MCF 10A (cell line): ENCODE measurements at regions not wholly inside any gene's neighbourhood (a gene's known extent, or its start where the extent isn't known, plus 50 kb on each side); places are given as distances from the start of the nearest gene placed in this dataset.
"Not testable (repeated sequence)": the region's sequence is repeated elsewhere in the genome, so short reads cannot be mapped to it uniquely, and the experiment has no call there.

Experiments
- BruUV-seq: library from RNA; stranded (reverse); fragments of 400-500 nt; replicated peaks from 2 replicates; lab custom pipeline; 2021; lab: Mats Ljungman, UMichigan
- CTCF ChIA-PET: fragments of 300-600 bp; sonication (Branson Sonifier 250); formaldehyde crosslinking; extraction: SDS; loops from one replicate; lab custom pipeline; 2021; ENCODE audit warnings: antibody characterized with exemption, inconsistent platforms; lab: Yijun Ruan, JAX
- POLR2A ChIA-PET: fragments of 300-600, 350-650 bp; sonication (Branson Sonifier 250); formaldehyde crosslinking; extraction: SDS; loops from one replicate; lab custom pipeline; 2020; ENCODE audit warnings: antibody characterized with exemption, inconsistent platforms; lab: Yijun Ruan, JAX
- DNase-seq: peaks from one replicate; pipeline ENCODE4 v3.0.0-alpha.2; 2018; ENCODE audit not compliant: unreplicated experiment
- H3K27ac Mint-ChIP-seq: one replicate; pipeline ENCODE4 v1.8.0; 2022; ENCODE audit warnings: mild to moderate bottlenecking, low read depth, mixed read lengths; ENCODE audit not compliant: unreplicated experiment
- H3K27me3 Mint-ChIP-seq: one replicate; pipeline ENCODE4 v1.8.0; 2022; ENCODE audit warnings: mixed read lengths; ENCODE audit not compliant: insufficient read depth, unreplicated experiment
- H3K36me3 Mint-ChIP-seq: one replicate; pipeline ENCODE4 v1.8.0; 2022; ENCODE audit warnings: mild to moderate bottlenecking, moderate library complexity, mixed read lengths; ENCODE audit not compliant: insufficient read depth, unreplicated experiment
- H3K4me1 Mint-ChIP-seq: one replicate; pipeline ENCODE4 v1.8.0; 2022; ENCODE audit warnings: mixed read lengths; ENCODE audit not compliant: insufficient read depth, unreplicated experiment
- H3K4me3 Mint-ChIP-seq: one replicate; pipeline ENCODE4 v1.8.0; 2022; ENCODE audit warnings: mild to moderate bottlenecking, moderate library complexity, mixed read lengths; ENCODE audit not compliant: unreplicated experiment
- H3K9me3 Mint-ChIP-seq: one replicate; pipeline ENCODE4 v1.8.0; 2022; ENCODE audit warnings: mixed read lengths; ENCODE audit not compliant: unreplicated experiment
- CTCF ChIP-seq: fragments of 200-600 bp; IDR thresholded peaks from one replicate; pipeline ENCODE4 v1.8.0; 2022; ENCODE audit warnings: antibody characterized with exemption, mild to moderate bottlenecking; ENCODE audit not compliant: unreplicated experiment
- intact Hi-C: fragments of 100-400 bp; cut with micrococcal nuclease; formaldehyde crosslinking; loops from 2 replicates; pipeline ENCODE4 v1.14.1; 2022

- peaks cover 8% of the 10 kb centered on the region for H3K27me3 Mint-ChIP-seq
- no peak overlapping the region for H3K4me3 Mint-ChIP-seq
- H3K4me1 Mint-ChIP-seq: no peaks in the 10 kb centered on the region
- ChIA-PET CTCF (interaction anchor here (0.6 kb wide), 1 partner anchor 275 kb away, joined by 3 read pairs; no protein-coding TSS in a partner anchor), POLR2A (no interaction called here)
- intact Hi-C loops: no loop called here
- no peaks in the 10 kb centered on the region for H3K9me3 Mint-ChIP-seq
- TF ChIP-seq CTCF: no peak
- H3K27ac Mint-ChIP-seq: no peak overlapping the region
- DNase-seq: no peak
- BruUV-seq: no TSS peak
- H3K36me3 Mint-ChIP-seq: no peaks in the 10 kb centered on the region
These were observed 245.0 kb upstream of the OLFM3 start for GRCh38 chr1:102241431-102242338.

GRCh38 chr1:102239247-102239646 is 242.5 kb upstream of the OLFM3 start:
- CTCF ChIA-PET: interaction anchor here (0.6 kb wide), 2 partner anchors 89 to 1254 kb away, joined by 3 to 5 read pairs; no protein-coding TSS in a partner anchor
- intact Hi-C loops: no loop called here
- Mint-ChIP-seq H3K27me3 (no peaks in the 10 kb centered on the region), H3K27ac (no peak overlapping the region), H3K4me3 (no peak overlapping the region), H3K4me1 (no peaks in the 10 kb centered on the region), H3K9me3 (no peaks in the 10 kb centered on the region), H3K36me3 (no peaks in the 10 kb centered on the region)
- no TSS peak for BruUV-seq
- TF ChIP-seq CTCF: no peak
- DNase-seq: no peak
- POLR2A ChIA-PET: no interaction called here

GRCh38 chr1:102234753-102235359 is 238.1 kb upstream of the OLFM3 start:
- Mint-ChIP-seq H3K27me3 (no peaks in the 10 kb centered on the region), H3K4me3 (no peak overlapping the region), H3K36me3 (no peaks in the 10 kb centered on the region), H3K27ac (no peak overlapping the region), H3K4me1 (no peaks in the 10 kb centered on the region), H3K9me3 (no peaks in the 10 kb centered on the region)
- DNase-seq: no peak
- intact Hi-C loops: no loop called here
- ChIA-PET POLR2A (no interaction called here), CTCF (no interaction called here)
- BruUV-seq: no TSS peak
- no peak for TF ChIP-seq CTCF

- H3K4me3 Mint-ChIP-seq: no peak overlapping the region
- H3K9me3 Mint-ChIP-seq: no peaks in the 10 kb centered on the region
- intact Hi-C loops: no loop called here
- no peak for DNase-seq
- no peak overlapping the region for H3K27ac Mint-ChIP-seq
- H3K36me3 Mint-ChIP-seq: no peaks in the 10 kb centered on the region
- no peak for TF ChIP-seq CTCF
- peaks cover 30% of the 10 kb centered on the region for H3K27me3 Mint-ChIP-seq
- ChIA-PET POLR2A (no interaction called here), CTCF (no interaction called here)
- H3K4me1 Mint-ChIP-seq: no peaks in the 10 kb centered on the region
- BruUV-seq: no TSS peak
These were observed 222.7 kb upstream of the OLFM3 start for GRCh38 chr1:102219463-102219862.

GRCh38 chr1:102210891-102211290 is 214.2 kb upstream of the OLFM3 start:
- H3K27me3 Mint-ChIP-seq: peaks cover 29% of the 10 kb centered on the region
- CTCF ChIA-PET: interaction anchor here (0.8 kb wide), 1 partner anchor 10 kb away, joined by 3 read pairs; no protein-coding TSS in a partner anchor
- H3K4me1 Mint-ChIP-seq, H3K9me3 Mint-ChIP-seq, H3K27ac Mint-ChIP-seq, POLR2A ChIA-PET, DNase-seq, BruUV-seq, H3K36me3 Mint-ChIP-seq, intact Hi-C loops, H3K4me3 Mint-ChIP-seq: not testable (repeated sequence)
